Transverse colon (tissue), 4 donors: ENCODE measurements at regions not wholly inside any gene's neighbourhood (a gene's known extent, or its start where the extent isn't known, plus 50 kb on each side); places are given as distances from the start of the nearest gene placed in this dataset.

Source experiments
- EP300 ChIP-seq: sonication (generic); formaldehyde crosslinking; IDR thresholded peaks from one replicate; pipeline ENCODE4 v1.6.1; 2017; ENCODE audit warnings: antibody characterized with exemption, low read depth
- POLR2A ChIP-seq: fragments of 450-650 bp; IDR thresholded peaks from one replicate; pipeline ENCODE4 v1.6.1; 2016; ENCODE audit warnings: antibody characterized with exemption, mild to moderate bottlenecking, moderate library complexity
- POLR2AphosphoS5 ChIP-seq, 3 donors: sonication (generic); formaldehyde crosslinking; IDR thresholded peaks; one replicate each; pipeline ENCODE4 v1.6.1; 2016; ENCODE audit warnings: antibody characterized with exemption in 3 of 3
- TF ChIP-seq, protein P1 (sequence below), 5 experiments: fragments of 200-600 bp in 3 of 5; fragments of 450-650 bp in 2 of 5; sonication (generic) in 3 of 5; IDR thresholded peaks; 1 replicate in 2 of 5; 2 replicates in 3 of 5; pipeline ENCODE4 v1.5.1; 2016 to 2017; ENCODE audit warnings: antibody characterized with exemption in 5 of 5, inconsistent platforms in 3 of 5, mild to moderate bottlenecking in 2 of 5, moderate library complexity in 1 of 5

DNA sequence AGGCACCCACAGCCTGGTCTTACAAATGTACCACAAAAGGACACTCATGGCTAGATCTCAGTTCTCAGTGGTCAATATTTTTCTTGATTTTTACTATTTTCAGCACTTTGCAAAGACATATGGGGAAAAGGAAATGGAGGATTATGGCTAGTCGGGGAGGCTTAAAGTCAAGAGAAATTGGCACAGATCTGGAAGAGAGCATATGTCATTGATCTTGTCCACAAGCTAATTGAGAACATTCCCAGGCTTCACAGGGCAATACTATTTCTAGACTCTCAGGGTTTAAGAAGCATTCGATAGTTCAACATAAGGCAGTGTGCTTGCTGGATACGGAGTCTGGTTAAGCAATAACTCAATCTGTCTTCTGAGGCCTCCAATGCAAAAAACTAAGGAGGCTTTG, 285.8 kb downstream of the ZNF608 start:
- TF ChIP-seq, protein P1, sequence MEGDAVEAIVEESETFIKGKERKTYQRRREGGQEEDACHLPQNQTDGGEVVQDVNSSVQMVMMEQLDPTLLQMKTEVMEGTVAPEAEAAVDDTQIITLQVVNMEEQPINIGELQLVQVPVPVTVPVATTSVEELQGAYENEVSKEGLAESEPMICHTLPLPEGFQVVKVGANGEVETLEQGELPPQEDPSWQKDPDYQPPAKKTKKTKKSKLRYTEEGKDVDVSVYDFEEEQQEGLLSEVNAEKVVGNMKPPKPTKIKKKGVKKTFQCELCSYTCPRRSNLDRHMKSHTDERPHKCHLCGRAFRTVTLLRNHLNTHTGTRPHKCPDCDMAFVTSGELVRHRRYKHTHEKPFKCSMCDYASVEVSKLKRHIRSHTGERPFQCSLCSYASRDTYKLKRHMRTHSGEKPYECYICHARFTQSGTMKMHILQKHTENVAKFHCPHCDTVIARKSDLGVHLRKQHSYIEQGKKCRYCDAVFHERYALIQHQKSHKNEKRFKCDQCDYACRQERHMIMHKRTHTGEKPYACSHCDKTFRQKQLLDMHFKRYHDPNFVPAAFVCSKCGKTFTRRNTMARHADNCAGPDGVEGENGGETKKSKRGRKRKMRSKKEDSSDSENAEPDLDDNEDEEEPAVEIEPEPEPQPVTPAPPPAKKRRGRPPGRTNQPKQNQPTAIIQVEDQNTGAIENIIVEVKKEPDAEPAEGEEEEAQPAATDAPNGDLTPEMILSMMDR (IDR thresholded peaks at IDR 0.05): no peak
- no peak for TF ChIP-seq POLR2AphosphoS5 (IDR thresholded peaks at IDR 0.05)
- TF ChIP-seq POLR2A: no peak
- no peak for TF ChIP-seq EP300
